HG03521 (cell line): ENCODE measurements at regions not wholly inside any gene's neighbourhood (a gene's known extent, or its start where the extent isn't known, plus 50 kb on each side); places are given as distances from the start of the nearest gene placed in this dataset.

Experiments
- ATAC-seq: cut with Tn5 transposase; IDR thresholded peaks from one replicate; pipeline ENCODE4 v1.9.1; 2021; ENCODE audit warnings: mild to moderate bottlenecking, moderate library complexity; ENCODE audit not compliant: unreplicated experiment

DNA sequence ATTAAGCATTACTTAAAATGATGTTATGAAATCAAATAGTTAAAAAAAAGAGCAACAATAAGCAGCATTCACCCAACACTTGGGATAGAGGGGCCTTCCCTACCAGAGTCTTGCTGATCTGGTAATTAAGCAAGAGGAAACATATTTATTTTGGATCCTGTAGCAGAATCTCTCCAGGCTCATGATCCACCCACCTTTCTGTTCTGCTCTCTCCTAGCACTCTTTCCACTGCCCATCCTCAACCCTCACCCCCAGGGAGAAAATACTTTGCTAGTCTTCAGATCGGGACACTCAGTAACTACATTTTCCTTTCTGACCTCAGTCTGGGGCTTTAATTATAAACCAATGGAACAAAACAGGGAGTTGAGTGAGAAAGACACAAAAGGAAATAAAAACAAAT lies 1541.9 kb downstream of the AACS start:
- no peak for ATAC-seq

- no peak for ATAC-seq
Observed at GRCh38 chr12:126607867-126608266, 1542.6 kb downstream of the AACS start.

GRCh38 chr12:126608607-126609175 lies 1543.5 kb downstream of the AACS start:
- no peak for ATAC-seq

- no peak for ATAC-seq
Observed at GRCh38 chr12:126616441-126616840, 1551.2 kb downstream of the AACS start.

- no peak for ATAC-seq
Observed at GRCh38 chr12:126617312-126617711, 1552.1 kb downstream of the AACS start.

DNA sequence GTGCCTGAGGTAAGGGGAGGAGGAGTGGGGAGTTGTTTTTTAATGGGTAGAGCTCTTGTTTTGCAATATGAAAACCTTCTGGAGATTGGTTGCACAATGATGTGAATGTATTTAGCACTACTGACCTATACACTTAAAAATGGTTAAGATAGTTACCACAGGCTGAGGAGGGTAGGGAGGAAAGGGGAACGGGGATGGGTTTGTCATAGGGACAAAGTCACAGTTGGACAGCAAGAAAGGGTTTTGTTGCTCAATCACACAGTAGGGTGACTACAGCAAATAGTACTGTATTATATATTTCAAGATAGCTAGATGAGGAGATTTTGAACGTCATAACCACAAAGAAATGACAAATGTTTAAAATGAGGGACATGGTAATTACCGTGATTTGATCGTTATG lies 1562.4 kb downstream of the AACS start:
- ATAC-seq: no peak

- ATAC-seq: no peak
Observed at GRCh38 chr12:126636821-126637220, 1571.6 kb downstream of the AACS start.

- no peak for ATAC-seq
Observed at GRCh38 chr12:126644236-126645020, 1579.2 kb downstream of the AACS start.

GRCh38 chr12:126648074-126648473 lies 1582.8 kb downstream of the AACS start:
- no peak for ATAC-seq

GRCh38 chr12:126651133-126651532 lies 1585.9 kb downstream of the AACS start:
- ATAC-seq: no peak

DNA sequence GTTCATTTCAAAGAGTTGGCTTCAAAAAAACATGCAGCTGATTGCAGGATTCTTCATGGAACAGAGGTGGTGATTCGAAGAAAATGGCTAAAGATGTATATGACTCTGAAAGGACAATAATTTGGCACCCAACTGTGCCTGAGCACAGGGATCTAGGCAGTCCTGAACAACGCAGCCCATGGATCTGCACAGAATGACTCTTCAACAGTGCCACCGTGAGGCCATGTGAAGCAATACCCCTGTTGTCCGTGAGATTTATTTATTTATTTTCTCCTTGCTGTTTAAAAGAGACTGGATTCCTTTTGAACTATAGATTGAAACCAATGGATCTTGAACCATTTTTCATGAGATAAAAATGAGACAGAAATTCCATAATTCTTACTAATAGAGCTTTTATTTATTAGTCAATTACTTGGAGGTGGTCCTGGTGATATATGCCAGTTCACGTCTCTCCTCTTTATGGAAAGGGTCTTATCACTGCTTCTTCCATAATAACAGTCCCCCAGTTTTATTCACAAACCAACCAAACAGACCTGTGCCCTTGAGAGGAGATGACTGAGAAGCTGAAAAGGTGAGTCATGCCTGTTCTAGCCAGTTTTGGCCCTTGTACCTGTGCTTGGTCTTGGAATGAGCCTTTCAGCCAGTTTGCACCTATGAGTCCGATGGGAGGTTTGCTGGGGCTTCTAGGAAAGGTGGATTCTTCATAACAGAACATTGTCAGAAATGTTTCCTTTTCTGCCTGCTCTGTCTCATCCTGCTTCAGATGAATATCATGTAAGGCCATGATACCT lies 1598.3 kb downstream of the AACS start:
- ATAC-seq: no peak

GRCh38 chr12:126667339-126667738 lies 1599.6 kb upstream of the TMEM132C start:
- ATAC-seq: no peak

GRCh38 chr12:126668538-126668937 lies 1598.4 kb upstream of the TMEM132C start:
- ATAC-seq: no peak

GRCh38 chr12:126668961-126669360 lies 1598.0 kb upstream of the TMEM132C start:
- no peak for ATAC-seq

GRCh38 chr12:126676434-126676833 lies 1590.5 kb upstream of the TMEM132C start:
- no peak for ATAC-seq

DNA sequence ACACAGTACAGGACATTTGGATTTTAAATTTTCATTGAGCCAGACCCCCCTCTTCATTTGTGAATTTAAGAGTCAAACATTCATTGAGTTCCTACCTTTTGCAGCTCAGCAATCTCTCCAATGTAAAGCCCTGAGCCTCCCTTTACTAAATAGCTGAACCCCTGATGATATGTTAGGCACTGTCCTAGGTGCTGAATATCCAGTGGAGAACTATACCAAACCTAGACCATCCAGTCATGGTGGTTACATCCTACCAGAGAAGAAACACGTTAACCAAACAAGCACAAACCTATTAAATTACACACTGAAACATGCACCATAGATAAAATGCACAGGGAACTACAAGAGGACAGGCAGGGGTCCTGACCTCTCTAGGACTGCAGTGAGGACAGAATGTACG lies 1585.3 kb upstream of the TMEM132C start:
- no peak for ATAC-seq

DNA sequence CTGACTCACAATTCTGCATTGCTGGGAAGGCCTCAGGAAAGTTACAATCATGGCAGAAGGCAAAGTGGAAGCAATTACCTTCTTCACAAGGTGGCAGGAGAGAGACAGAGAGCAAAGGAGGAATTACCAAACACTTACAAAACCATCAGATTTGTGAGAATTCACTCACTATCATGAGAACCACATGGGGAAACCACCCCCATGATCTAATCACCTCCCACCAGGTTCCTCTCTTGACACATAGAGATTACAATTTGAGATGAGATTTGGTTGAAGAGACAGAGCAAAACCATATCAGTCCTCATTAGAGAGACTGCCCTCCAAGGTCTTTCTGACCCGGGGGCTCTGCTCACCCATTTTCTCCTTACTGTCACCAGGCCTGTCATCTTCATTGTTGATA lies 1582.3 kb upstream of the TMEM132C start:
- no peak for ATAC-seq

DNA sequence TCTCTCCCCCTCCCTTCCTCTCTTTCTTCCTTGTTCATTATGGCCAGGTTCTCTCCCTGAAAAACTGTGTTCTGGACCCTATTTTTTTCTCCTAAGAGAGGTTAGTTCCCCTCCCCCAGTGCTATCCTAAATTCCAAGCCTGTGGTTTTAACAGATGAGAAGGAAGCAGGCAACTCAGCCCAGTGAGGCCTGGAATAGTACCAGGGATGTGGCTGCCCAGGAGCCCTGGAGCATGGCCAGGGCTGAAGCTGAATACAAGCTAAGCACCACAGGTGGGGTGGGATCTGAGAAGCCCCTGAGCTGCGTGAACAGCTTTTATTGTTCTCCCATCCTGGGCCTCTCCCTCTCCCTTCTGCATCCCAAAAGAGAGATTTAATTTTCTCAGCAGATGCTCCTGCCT lies 1581.3 kb upstream of the TMEM132C start:
- ATAC-seq: no peak

GRCh38 chr12:126688556-126688955 lies 1578.4 kb upstream of the TMEM132C start:
- no peak for ATAC-seq

DNA sequence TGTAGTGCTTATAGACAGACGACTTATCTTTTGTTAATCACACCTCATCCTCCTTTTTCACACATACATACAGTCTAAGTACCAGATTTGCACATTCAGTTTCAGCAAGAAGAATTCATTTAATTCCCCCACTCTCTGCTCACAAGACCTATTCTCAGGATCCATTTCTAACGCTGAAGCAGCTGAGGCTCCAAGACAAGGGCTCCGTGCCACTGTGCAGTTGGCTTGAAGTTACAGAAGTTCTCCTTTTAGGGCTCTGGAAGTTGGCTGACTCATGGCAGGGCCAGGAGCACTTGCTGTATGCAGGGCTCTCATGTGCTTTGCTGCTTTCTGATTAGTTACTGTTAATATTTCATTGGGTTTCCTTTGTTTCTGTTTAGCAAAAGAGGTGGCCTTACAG lies 1566.9 kb upstream of the TMEM132C start:
- ATAC-seq: no peak

- ATAC-seq: no peak
Observed at GRCh38 chr12:126704609-126705008, 1562.4 kb upstream of the TMEM132C start.

DNA sequence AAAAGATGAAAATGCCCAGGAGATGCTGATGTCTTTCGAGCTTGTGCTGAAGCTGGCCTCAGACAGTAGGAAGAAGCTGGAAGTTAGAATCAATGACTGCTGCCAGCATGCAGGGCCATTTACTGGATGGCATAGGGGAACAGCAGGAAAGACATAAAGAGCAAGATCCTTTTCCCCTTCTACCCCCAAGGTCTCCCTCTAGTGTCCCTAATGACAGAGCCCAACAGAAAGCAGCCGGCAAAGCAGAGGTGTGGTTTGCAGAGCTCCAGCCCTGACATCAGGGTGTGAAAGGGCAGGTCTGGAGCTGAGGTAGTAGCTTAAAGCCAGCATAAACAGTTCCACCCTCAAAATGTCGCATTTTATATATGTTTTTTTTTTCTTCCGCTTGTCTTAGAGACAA lies 1560.7 kb upstream of the TMEM132C start:
- ATAC-seq: no peak
